HL-60/S4 treated with retinoic acid at 250 ng/mL for 4 days and 3 days (cell line): ENCODE measurements at regions not wholly inside any gene's neighbourhood (a gene's known extent, or its start where the extent isn't known, plus 50 kb on each side); places are given as distances from the start of the nearest gene placed in this dataset.

Experiments used
- in situ Hi-C: fragments of 300-500 bp; cut with MboI; formaldehyde crosslinking; loops from 2 replicates; pipeline ENCODE4 v1.7.0; 2022; ENCODE audit warnings: low sequenced_read_pairs

DNA sequence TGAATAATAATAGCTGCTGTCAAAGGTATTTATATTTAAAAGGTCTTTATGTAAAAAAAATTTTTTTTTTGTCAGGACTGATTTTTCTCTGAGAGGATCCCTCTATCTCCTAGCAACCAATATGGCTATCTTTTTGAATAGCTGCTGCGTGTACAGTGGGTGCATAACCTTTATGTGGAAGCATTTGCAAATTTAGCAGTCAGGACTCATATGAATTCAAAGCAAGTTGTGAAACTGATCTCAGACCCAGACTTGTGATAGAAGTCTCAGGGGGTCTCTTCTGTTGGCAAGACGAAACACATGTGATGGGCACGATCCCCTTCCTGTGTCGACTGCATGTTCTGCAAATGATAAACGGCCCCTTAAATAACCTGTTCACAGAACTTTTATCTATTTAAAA is 114.1 kb upstream of the ARGLU1 start:
- in situ Hi-C loops, result no loop called here

DNA sequence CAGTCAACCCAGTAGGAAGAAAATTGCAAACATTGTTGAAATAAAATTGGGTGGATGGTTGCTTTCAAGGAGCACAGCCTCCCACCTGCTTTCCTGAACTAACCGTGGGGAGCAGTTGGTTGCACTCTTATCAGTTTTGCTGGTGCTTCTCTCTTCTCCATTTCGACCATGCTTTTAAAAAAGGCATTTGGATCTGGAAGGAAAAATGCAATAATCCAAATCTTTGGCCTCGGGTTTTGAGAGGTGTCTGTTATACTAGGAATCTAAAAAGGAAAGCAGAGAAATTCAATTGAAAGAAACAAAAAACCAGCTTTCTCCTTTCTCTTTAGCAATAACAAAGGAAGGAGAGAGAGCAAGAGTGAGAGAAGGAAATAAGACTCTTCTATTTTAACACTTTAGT is 113.6 kb upstream of the ARGLU1 start:
- in situ Hi-C loops, result no loop called here

DNA sequence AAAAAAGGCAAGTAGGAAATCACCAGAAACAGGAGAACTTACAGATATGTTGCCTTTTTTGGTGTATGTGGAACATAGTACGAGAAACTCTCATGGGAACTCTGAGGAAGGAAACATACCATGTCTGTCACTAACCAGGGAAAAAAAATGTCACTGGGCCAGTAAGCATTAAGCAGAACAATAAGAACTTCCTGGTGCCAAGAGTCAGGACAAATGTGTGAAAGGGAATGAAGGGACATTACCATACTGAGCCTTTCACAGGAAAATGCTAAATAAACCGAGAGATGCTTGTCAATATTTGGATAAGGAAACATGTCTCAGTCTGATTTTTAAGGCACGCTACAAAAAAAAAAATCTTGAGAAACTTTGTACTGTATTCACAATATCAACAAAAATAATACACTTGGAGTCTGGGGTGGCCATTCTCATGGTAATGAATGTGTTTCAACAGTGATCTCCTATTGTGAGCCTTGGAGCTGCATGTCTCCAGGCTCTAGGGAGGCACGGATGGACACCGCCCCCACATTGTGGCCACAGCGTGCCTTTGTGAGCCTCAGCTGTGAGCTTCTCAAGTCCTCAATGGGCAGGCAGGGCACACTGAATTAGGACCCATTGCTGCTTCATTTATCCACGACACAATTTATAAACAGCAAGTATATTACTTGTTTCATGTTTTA is 113.0 kb upstream of the ARGLU1 start:
- in situ Hi-C loops, result no loop called here

DNA sequence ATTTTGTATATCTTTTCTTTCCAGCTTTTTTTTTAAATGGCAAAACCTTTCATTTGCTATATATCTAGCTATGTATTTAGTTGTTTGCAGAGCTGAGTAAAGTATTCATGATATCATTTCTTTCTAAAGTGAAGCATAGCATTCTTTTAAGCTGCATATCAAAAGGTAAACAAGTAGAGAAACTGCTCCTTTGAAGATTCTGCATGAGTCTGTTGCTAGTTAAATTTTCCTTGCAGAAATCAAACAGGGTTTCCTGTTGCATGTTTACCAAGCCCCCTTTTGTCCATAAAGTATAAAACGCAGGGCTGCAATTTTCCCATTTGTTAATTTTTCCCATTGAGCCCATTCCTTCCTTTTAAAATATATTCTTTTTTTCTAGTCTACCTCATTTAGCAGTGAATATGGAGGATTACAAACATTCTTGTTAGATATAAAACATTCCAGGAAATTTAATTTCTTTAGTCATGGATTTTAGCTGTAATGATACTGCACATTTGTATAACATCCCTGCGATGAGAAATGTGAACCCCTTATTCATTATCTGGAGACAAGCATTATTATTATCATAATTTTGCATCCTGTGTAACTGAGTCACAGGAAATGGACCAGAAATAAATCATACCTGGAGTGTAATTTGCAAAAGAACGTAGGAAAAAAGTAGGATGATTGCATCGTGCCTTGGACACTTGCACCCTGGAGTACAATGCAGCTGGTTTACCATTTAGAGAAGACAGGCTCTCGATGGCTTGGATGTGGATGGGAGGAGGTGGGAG is 110.9 kb upstream of the ARGLU1 start:
- in situ Hi-C loops, result no loop called here

DNA sequence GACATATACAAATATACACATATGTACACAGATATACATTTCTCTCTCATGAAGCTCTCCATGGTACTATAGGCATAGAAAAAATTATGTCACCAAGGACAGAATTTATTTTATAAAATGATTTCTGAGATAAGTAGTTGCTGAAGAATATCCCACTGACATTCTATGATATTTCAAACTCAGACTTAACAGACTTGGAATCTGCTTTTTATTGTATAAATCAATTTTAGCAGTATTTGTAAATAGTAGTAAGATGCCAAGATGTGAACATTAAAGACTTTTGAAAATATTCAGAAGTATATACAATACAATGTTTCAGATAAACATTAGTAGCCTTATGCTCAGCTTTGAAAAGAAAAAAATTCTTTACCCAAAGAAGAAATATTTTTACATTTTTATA is 107.4 kb upstream of the ARGLU1 start:
- in situ Hi-C loops, result no loop called here

DNA sequence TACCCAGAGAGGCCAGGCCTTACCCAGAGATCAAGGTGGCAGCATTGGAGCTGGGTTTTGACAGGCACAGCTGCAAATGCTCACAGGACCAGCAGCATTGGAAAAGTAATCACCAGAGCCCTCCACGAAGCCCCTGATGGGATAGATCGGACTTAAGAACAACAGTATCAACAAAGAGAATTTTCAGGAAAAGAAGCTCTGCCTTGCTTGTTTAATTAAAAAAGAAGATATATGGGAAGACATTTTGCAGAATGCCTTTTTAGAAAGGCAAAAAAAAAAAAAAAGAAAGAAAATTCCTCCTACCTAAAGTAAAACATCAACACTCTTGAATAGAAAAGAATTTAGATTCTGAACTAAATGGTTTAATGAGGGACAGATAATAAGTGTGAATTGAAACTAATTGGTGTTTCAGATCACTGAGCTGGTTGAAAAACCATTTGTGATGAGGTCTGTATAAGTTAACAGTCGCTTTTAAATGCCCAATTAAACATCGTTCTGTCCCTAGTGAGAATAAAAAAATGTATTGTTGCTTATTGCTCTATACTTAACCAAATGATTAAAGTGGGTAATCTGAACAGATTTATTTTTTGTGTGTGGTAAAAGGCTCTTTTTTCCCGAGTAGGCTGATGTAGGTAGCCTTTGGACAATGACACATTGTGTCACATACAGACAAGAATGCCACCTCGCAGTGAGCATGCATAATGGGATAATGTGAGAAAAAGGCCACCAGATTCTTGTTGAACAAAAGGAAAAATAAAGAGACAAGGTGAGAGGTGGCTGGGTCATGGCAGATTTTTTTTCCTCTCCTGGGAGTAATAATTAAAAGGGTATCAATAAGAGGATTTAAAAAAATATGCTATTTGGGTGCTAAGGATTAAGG is 93.0 kb upstream of the ARGLU1 start:
- in situ Hi-C loops, result no loop called here

DNA sequence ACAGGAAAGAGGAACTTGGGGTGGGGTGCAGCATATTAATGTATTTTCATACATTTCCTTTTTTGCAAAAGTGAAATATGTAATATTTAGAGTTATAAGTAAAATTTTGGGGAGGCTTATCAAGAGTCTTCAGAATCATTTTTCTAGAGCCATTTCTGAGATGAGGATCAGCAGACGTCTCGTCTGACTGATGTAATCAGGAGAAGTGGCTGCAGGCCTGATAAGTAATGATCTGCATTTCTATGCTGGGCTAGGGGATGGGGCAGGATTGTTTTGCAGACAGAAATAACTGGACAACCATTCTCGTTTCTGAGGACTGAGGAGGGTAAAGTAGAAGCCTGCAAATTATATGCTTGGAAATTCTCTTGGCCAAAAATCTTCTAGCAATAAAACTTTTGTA is 89.2 kb upstream of the ARGLU1 start:
- in situ Hi-C loops, result no loop called here

DNA sequence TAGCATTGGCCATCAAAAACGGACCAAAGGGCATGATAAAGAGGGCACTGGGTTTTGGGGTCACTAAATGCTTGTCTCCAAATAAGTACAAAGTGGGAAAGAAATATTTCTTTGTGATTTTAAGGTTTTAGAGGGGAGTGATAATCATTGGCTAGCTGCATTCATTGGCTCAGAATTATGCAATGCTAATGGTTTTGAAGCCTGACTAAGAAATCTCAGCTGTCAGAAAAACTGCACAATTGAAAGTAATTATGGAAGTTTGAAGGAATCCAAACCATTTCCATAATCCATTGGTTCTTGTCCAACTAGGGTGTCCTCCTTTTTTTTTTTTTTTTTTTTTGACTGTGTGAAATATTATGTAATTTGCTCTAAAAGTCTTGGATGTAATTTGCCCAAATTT is 88.2 kb upstream of the ARGLU1 start:
- in situ Hi-C loops, result no loop called here

DNA sequence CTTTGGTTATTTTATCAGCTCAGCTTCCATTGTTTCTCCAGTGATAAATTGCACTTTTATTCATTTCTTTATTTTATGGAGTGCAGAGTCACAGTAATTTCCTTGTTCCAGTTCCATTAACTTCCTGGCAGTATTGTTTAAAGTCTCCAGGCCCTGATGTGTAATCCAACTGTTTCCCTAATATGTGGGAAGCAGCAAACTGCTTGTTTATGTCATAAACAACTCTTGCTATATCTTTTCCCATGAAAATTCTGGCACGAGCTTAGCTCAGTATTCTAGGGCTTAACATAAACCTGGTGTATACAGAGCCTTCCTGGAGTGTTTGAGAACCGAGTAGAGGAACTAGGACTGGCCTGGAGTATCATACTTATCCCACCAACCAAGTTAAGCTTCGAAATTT is 83.5 kb upstream of the ARGLU1 start:
- in situ Hi-C loops, result no loop called here

DNA sequence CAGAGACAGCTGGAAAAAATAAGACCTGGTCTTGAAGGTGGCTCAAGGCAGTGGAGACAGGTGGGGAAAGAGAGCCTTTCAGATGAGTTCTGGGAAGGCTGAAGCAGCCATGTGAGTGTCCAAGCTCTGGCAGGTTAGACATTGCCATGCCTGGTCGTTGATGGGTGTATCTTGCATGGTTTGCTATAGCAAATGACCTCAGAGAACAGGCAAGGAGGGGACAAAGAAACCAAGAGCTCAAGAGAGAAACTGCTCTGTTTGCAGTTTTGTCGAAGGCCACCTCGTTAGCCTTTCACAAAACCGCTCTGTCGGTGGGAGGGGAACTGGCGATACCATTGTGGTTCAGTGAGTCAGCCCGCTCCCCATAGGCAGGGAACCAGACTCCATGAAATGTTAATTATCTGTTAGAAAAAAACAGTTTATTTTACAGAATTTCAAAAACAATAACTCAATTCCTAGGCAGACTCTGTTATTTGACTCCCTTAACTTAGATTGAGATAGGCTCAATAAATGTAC is 82.8 kb upstream of the ARGLU1 start:
- in situ Hi-C loops, result no loop called here

DNA sequence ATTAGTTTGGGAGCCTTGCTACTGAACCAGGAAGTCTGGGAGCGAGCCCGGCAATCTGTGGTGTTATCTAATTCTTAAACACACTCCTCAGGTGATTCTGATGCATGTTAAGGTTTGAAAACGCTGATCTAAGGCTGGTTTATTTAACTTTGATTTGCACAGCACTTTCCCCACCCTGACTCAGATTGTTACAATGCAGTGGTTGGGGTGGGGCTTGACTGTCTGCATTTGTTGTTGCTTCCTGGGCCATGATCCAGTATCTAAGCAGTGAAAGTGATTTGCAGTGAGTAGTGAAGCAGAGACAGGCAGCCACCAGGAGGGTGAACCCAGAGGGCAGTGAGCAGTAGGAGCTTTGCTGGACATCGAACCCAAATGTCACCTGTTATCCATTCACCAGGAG is 81.6 kb upstream of the ARGLU1 start:
- in situ Hi-C loops, result no loop called here

DNA sequence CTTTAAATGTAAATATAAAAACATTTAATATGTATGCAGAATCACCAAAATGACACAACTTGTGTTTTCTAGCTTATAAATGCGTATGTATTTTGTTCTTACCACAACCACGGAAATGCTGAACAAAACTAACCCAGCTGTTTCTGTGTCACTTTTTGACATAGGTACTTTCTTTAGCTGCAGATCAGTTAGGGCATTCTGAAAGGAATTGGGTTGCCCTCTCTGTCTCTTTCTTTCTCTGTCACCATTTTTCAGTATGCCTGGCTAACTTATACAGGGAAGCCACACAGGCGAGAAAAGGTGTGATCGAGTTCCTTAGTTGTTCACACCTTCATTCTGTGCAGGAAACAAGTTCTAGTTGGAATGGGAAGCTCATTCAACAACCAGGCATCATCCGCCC is 72.6 kb upstream of the ARGLU1 start:
- in situ Hi-C loops, result no loop called here

DNA sequence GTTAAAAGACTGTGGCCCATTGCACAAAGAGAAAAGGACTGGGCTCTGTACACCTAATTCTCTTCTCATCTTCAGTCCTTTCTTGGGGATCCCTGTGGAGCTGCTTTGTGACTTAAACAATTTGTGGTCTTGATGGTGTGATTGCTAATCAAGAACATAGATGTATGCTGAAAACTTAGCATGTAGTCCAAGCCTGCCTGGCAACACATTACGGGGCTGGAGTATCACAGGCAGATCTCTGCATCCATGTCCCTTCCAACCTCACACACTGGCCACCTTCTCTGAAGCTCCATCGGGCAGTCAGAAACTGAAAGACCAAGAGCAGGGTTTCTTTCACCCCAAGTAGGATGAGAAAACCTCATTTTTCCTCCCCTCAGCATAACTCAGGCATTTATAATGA is 69.6 kb upstream of the ARGLU1 start:
- in situ Hi-C loops, result no loop called here

DNA sequence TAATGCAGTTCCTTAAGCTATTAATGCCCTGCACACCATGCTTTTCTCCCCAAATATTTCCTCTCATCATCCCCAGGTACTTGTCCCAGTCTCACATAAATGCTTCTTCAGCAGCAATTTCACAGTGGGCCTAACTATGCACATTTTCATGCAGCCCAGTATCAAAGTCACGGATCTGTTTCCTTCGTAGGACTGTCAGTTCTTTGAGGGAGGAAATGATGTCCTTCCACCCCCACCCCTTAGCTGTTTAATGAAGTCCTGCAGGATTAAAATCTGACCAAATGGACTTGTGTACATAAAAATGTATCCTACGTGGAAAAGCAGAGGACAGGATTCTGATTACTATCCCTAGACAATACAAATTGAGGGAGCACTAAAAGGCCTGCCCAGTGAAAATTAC is 68.6 kb upstream of the ARGLU1 start:
- in situ Hi-C loops, result no loop called here

DNA sequence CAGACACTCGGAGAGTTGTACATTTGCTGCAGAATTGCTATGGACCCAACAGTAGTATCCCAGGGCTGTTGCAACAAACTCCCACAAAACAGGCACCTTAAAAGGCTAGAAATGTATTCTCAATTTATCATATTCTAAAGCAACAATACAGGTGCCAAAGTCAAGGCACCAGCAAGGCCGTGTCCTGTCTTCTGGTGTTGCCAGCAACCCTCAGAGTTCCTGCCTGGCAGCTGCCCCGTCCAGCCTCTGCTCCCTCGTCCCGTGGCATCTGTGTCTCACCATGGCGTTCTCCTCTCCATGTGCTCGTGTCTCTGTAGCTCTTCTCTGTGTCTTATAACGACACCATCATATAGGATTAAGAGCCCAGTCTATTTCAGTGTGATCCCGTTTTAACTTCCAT is 67.7 kb upstream of the ARGLU1 start:
- in situ Hi-C loops, result no loop called here

DNA sequence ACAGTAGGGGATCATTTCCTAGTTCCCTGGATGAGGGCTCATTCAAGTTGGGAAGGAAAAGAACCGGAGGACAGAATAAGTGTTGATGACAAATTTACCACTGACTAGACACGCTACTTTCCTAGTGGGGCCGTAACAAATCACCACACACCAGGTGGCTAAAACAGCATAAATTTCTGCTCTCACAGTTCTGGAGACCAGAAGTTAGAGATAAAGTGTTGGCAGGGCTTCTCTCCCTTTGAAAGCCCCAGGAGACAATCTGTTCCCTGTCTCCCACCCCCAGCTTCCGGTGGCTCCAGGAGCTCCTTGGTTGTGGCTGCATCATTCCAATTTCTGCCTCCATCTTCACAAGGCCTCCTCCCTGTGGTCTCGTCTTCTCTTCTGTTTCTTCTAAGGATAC is 65.4 kb upstream of the ARGLU1 start:
- in situ Hi-C loops, result no loop called here

DNA sequence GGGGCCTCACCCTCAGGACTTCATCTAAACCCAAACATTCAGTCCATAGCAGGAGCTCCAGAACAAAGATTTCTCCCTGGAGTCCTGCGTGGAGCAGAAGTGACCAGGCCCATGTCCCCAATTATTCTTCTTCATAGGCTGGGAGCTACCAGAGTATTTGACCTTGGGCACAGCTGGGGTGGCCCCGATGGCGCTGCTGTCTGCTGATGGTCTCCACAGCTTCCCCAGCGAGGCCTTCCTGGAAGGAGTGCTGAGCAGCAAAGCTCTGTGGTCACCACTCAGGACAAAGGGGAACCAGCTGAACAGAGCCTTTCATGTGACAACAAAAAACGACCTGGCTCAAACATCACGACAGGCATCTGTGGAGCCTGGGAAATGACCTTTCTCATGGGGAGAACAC is 62.7 kb upstream of the ARGLU1 start:
- in situ Hi-C loops, result no loop called here

DNA sequence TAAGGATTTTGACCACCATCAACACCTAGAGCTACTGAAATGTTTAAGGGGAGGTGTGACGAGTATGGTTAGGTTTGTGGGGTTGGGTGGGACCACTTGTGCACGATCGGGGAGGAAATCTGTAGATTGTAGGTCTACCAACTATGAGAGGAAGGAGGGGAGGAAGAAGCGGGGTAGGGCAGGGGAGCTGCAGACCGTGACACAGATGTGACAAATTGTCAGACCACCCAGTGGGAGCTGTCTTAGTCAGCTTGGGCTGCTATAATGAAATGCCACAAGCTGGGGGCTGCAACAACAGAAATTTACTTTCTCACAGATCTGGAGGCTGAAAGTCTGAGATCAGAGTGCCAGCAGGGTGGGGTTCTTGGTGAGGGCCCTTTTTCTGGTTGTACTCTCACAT is 62.2 kb upstream of the ARGLU1 start:
- in situ Hi-C loops, result no loop called here

DNA sequence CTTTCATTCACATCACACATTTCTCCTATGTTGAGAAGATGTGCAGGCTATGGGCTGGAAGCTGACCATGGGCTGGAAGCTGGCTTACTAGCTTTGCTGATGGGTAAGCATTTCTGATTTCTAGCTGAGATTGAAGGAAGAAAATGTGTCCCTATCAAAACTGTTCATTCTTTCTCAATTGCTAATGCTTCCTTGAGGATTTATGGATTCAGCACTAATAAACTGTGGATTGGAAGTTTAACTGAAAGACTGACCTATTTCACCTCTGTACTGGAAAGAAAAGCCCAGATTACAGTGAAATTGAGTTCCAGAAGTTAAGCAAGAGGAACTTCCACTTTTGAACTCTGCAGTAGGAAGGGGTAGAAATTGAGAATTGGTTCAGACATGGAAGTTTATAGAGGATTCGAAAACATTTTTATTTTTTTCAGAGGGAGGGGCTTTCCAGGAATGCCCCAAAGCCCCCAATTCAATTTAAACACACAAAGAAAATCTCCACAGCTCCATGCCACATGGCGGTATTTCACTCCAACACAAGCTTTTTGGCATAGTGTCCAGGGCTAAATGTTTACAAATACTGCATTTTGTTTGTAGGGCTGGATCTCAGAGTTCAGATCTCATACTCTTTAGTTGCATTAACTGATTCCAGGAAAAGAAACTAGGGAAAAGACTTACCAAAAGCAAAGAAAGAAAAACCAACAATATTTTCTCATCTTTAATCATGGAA is 61.2 kb upstream of the ARGLU1 start:
- in situ Hi-C loops, result no loop called here

DNA sequence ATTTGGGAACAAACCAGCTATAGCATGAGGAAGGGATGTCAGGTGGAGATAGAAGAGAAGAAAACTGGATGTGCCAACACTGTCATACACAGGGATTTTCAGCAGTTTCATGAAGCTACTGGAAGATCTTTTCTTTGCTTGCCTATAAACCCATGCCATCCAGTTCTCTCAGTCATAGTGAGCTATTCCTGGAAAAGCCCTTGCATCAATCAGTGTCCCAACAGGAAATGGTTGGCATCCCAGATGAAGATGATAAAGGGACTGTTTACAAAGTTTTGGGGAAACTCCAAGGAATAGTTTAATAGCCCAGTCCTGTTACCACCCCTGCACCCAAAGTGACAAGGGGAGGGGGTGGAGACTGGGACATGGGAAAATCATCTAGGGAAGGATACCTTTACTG is 58.5 kb upstream of the ARGLU1 start:
- in situ Hi-C loops, result no loop called here

DNA sequence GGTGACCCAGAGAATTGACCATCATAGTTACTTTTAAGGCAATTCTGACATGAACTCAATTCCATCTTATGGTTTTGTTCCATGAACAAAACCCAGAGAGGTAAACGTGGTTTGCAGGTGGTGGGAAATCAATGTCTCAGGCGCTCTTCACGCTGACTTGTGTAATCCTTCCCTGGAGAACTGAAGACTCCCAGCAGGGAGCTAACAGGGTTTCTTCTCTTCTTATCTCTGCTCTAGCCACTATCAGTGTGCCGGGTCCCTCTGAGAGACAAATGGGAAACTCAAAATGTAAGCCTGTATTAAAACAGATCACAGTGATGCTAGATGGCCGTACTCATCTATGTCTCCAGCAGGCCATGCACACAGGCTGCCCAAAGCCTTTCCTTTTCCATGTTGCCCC is 57.6 kb upstream of the ARGLU1 start:
- in situ Hi-C loops, result no loop called here
